H1 (cell line): ENCODE measurements at regions not wholly inside any gene's neighbourhood (a gene's known extent, or its start where the extent isn't known, plus 50 kb on each side); places are given as distances from the start of the nearest gene placed in this dataset.

Source experiments
- MAFK ChIP-seq: IDR thresholded peaks from 2 replicates; pipeline ENCODE4 v1.6.1; 2012; ENCODE audit warnings: low read depth, mild to moderate bottlenecking, improper control_type of control experiment, low read length
- SAP30 ChIP-seq: fragments of 300-600 bp; sonication (generic); IDR thresholded peaks from 2 replicates; pipeline ENCODE4 v1.7.1; 2012; ENCODE audit warnings: low read length, moderate library complexity, mild to moderate bottlenecking, inconsistent platforms; ENCODE audit not compliant: insufficient read depth, insufficient replicate concordance
- SRF ChIP-seq: IDR thresholded peaks from 2 replicates; pipeline ENCODE4 v1.6.1; 2011; ENCODE audit warnings: mild to moderate bottlenecking, low read depth, low read length, moderate library complexity
- TF ChIP-seq, protein P1 (sequence below): IDR thresholded peaks from 2 replicates; pipeline ENCODE4 v1.6.1; 2012; ENCODE audit warnings: low read length, inconsistent platforms

DNA sequence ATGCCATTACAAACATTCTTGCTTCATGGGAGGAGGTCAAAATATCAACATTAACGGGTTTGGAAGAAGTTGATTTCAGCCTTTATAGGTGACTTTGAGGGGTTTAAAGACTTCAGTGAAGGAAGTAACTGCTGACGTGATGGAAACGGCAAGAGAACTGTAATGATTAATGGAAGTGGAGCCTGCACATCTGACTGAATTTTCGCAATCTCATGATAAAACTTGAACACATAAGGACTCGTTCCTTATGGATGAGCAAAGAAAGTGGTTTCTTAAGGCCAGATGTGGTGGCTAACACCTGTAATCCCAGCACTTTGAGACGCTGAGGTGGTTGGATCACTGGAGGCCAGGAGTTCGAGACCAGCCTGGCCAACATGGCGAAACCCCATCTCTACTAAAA, 226.1 kb downstream of the BCAS1 start (continued):
- TF ChIP-seq MAFK (no peak), SAP30 (no peak), SRF (no peak)
- TF ChIP-seq, protein P1, sequence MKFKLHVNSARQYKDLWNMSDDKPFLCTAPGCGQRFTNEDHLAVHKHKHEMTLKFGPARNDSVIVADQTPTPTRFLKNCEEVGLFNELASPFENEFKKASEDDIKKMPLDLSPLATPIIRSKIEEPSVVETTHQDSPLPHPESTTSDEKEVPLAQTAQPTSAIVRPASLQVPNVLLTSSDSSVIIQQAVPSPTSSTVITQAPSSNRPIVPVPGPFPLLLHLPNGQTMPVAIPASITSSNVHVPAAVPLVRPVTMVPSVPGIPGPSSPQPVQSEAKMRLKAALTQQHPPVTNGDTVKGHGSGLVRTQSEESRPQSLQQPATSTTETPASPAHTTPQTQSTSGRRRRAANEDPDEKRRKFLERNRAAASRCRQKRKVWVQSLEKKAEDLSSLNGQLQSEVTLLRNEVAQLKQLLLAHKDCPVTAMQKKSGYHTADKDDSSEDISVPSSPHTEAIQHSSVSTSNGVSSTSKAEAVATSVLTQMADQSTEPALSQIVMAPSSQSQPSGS, result no peak
